ENCODE measurements at regions not wholly inside any gene's neighbourhood (a gene's known extent, or its start where the extent isn't known, plus 50 kb on each side); places are given as distances from the start of the nearest gene placed in this dataset.
"Not testable (repeated sequence)": the region's sequence is repeated elsewhere in the genome, so short reads cannot be mapped to it uniquely, and the experiment has no call there.

DNA sequence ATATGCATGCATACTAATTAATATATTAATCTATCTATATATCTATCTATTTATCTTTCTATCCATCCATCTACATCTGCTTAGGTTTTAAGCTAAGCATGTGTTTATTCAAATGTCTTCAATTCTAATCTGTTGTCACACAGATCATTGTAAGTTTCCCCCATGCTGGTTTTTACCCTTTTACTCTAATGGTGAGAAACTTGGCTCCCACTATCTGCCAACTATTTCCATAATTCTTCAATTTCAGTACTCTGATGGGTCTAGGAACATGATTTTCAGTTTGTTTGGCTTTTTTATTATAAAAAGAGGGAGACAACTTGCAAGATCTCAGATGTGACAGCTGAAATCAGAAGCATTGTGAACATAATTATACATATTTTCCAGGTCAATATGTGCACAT lies 773.8 kb downstream of the PLOD2 start:
- Histone ChIP-seq H3K36me3 (ENCODE audit: control insufficient read depth, insufficient read depth, low read length) (no peaks in the 10 kb centered on the region), H3K4me1 (ENCODE audit: control insufficient read depth, insufficient read depth, low read length) (no peaks in the 10 kb centered on the region), H3K9me3 (ENCODE audit: control insufficient read depth, low read depth, low read length) (peaks cover 5% of the 10 kb centered on the region), H3K27me3 (ENCODE audit: control insufficient read depth, insufficient read depth, low read length) (no peaks in the 10 kb centered on the region), H3K4me3 (ENCODE audit: low read length) (no peak overlapping the region), H3K27ac (ENCODE audit: low read length) (no peak overlapping the region)
- DNase-seq = no peak

DNA sequence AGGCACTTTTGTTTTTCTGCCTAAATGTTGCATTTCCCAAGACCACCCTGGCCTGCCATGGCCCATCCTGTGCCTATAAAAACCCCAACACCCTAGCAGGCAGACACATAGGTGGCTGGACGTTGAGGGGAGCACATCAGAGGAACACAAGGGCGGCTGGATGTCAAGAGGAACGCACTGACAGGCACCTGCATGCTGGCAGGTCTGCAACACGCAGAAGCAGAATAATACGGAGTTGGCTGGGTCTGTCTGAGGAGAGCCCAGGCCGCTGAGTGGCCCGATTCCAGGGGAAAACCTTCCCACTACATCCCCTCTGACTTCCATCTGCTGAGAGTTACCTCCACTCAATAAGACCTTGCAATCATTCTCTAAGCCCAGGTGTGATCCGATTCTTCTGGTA lies 765.6 kb downstream of the PLOD2 start:
- H3K4me1 ChIP-seq (ENCODE audit: control insufficient read depth, insufficient read depth, low read length) = no peaks in the 10 kb centered on the region
- no peak overlapping the region for H3K27ac ChIP-seq (ENCODE audit: low read length)
- H3K9me3 ChIP-seq (ENCODE audit: control insufficient read depth, low read depth, low read length) = no peaks in the 10 kb centered on the region
- WGBS (ENCODE audit: insufficient coverage, low lambda C conversion rate) = no CpG with 5 or more reads among the region's 8 CpGs
- no peak for DNase-seq
- no peaks in the 10 kb centered on the region for H3K27me3 ChIP-seq (ENCODE audit: control insufficient read depth, insufficient read depth, low read length)
- no peak overlapping the region for H3K4me3 ChIP-seq (ENCODE audit: low read length)
- H3K36me3 ChIP-seq (ENCODE audit: control insufficient read depth, insufficient read depth, low read length) = no peaks in the 10 kb centered on the region

DNA sequence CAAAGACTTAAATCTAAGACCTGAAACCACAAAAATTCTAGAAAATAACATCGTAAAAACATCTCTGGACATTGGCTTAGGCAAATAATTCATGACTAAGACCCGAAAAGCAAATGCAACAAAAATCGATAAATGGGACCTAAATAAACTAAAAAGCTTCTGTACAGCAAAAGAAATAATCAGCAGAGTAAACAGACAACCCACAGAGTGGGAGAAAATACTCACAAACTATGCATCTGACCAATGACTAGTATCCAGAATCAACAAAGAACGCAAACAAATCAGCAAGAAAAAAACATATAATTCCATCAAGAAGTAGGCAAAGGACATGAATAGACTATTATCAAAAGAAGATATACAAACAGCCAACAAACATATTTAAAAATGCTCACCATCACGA lies 749.4 kb downstream of the PLOD2 start:
- Histone ChIP-seq H3K9me3 (ENCODE audit: control insufficient read depth, low read depth, low read length) (no peaks in the 10 kb centered on the region), H3K27ac (ENCODE audit: low read length) (no peak overlapping the region), H3K36me3 (ENCODE audit: control insufficient read depth, insufficient read depth, low read length) (no peaks in the 10 kb centered on the region), H3K4me3 (ENCODE audit: low read length) (no peak overlapping the region), H3K4me1 (ENCODE audit: control insufficient read depth, insufficient read depth, low read length) (no peaks in the 10 kb centered on the region), H3K27me3 (ENCODE audit: control insufficient read depth, insufficient read depth, low read length) (no peaks in the 10 kb centered on the region)
- WGBS (ENCODE audit: insufficient coverage, low lambda C conversion rate) = 67% methylated on average over 4 of the region's 5 CpGs
- no peak for DNase-seq

DNA sequence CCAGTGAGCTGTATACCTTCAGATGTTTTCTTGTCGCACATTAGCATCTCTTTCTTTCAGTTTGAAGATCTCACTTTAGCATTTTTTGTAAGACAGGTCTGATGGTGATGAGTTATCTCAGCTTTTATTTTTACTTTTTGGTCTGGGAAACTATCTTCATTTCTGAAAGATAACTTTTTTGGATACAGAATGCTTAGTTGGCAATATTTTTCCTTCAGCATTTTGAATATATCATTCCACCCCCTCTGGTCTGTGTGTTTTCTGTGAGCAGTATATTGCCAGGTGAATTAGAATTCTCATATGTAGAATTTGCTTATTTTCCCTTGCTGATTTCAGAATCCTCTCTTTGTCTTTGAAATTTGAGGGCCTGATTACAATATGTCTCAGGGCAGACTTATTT lies 743.3 kb downstream of the PLOD2 start:
- Histone ChIP-seq H3K4me1 (ENCODE audit: control insufficient read depth, insufficient read depth, low read length) (no peaks in the 10 kb centered on the region), H3K4me3 (ENCODE audit: low read length) (no peak overlapping the region), H3K9me3 (ENCODE audit: control insufficient read depth, low read depth, low read length) (no peaks in the 10 kb centered on the region), H3K27ac (ENCODE audit: low read length) (no peak overlapping the region), H3K27me3 (ENCODE audit: control insufficient read depth, insufficient read depth, low read length) (no peaks in the 10 kb centered on the region), H3K36me3 (ENCODE audit: control insufficient read depth, insufficient read depth, low read length) (no peaks in the 10 kb centered on the region)
- 0% methylated on average over 1 of the region's 1 CpG for WGBS (ENCODE audit: insufficient coverage, low lambda C conversion rate)
- DNase-seq = no peak

DNA sequence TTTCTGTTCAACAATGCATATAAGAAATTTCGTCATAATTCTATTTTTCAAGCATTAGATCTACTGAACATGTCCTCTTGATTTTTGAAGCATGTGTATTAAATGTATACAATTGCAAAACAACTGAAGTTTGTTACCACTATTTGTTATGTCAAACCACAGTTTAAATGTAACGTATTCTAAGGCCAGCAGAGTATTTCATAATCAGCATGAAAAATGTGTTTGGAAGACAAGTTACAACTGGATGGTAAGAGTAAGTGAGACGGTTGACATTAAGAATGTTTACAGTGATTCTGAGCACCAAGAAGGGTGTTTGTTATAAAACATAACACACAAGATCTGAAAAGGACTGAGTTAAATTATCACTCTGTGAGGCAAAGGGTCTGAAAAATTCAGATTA lies 738.4 kb downstream of the PLOD2 start:
- WGBS (ENCODE audit: insufficient coverage, low lambda C conversion rate) = 57% methylated on average over 3 of the region's 3 CpGs
- Histone ChIP-seq H3K9me3 (ENCODE audit: control insufficient read depth, low read depth, low read length) (no peaks in the 10 kb centered on the region), H3K4me1 (ENCODE audit: control insufficient read depth, insufficient read depth, low read length) (no peaks in the 10 kb centered on the region), H3K36me3 (ENCODE audit: control insufficient read depth, insufficient read depth, low read length) (no peaks in the 10 kb centered on the region), H3K4me3 (ENCODE audit: low read length) (no peak overlapping the region), H3K27ac (ENCODE audit: low read length) (no peak overlapping the region), H3K27me3 (ENCODE audit: control insufficient read depth, insufficient read depth, low read length) (no peaks in the 10 kb centered on the region)
- DNase-seq = no peak

DNA sequence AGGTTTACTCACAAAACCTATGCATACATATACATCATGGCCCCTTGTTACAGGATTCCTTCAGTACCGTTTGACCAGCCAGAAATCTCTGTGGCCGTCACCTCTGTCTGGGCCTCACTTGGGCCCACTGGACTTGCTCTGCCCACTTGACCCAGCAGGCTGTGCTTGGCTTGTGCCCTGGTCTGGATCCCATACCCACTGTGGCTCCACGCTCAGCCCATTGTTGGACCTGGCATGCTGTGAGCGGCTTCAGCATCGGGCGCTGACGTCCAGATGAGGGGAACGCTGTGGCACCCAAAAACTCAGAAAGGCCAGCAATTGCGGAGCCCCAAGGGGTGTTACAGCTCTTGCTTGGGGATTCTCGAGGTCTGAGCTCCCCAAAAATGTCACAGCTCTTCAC lies 733.6 kb downstream of the PLOD2 start:
- Histone ChIP-seq H3K4me3 (ENCODE audit: low read length) (no peak overlapping the region), H3K36me3 (ENCODE audit: control insufficient read depth, insufficient read depth, low read length) (no peaks in the 10 kb centered on the region), H3K27ac (ENCODE audit: low read length) (no peak overlapping the region), H3K4me1 (ENCODE audit: control insufficient read depth, insufficient read depth, low read length) (no peaks in the 10 kb centered on the region), H3K27me3 (ENCODE audit: control insufficient read depth, insufficient read depth, low read length) (no peaks in the 10 kb centered on the region), H3K9me3 (ENCODE audit: control insufficient read depth, low read depth, low read length) (no peaks in the 10 kb centered on the region)
- WGBS (ENCODE audit: insufficient coverage, low lambda C conversion rate) = no CpG with 5 or more reads among the region's 10 CpGs
- DNase-seq = no peak

- Histone ChIP-seq H3K36me3 (ENCODE audit: control insufficient read depth, insufficient read depth, low read length) (no peaks in the 10 kb centered on the region), H3K27me3 (ENCODE audit: control insufficient read depth, insufficient read depth, low read length) (no peaks in the 10 kb centered on the region), H3K4me3 (ENCODE audit: low read length) (no peak overlapping the region), H3K9me3 (ENCODE audit: control insufficient read depth, low read depth, low read length) (no peaks in the 10 kb centered on the region), H3K27ac (ENCODE audit: low read length) (no peak overlapping the region), H3K4me1 (ENCODE audit: control insufficient read depth, insufficient read depth, low read length) (no peaks in the 10 kb centered on the region)
- DNase-seq = peak in 1 of 2 donors; percentile 0
- no CpG with 5 or more reads among the region's 2 CpGs for WGBS (ENCODE audit: insufficient coverage, low lambda C conversion rate)
Observed at GRCh38 chr3:145429546-145429945, 731.4 kb downstream of the PLOD2 start.

DNA sequence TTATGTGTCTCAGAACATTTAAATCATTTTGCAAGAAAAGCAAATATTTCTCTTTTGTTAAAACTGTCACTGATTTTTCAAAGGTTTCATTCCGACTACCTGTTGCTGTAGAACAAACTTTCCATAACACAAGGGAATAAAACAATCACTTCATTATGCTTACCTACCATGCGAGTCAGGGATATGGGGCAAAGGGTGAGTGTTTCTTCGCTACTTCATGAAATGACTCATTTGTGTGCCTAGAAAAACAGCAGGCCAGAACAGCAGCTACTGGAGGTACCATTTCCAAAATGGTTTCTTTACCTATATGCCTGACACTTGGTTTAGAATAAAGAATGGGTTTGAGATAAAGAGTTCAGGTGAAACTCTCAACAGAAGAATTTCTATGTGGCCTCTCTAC lies 712.5 kb downstream of the PLOD2 start:
- Histone ChIP-seq H3K27ac (ENCODE audit: low read length) (no peak overlapping the region), H3K9me3 (ENCODE audit: control insufficient read depth, low read depth, low read length) (no peaks in the 10 kb centered on the region), H3K4me1 (ENCODE audit: control insufficient read depth, insufficient read depth, low read length) (no peaks in the 10 kb centered on the region), H3K27me3 (ENCODE audit: control insufficient read depth, insufficient read depth, low read length) (no peaks in the 10 kb centered on the region), H3K36me3 (ENCODE audit: control insufficient read depth, insufficient read depth, low read length) (no peaks in the 10 kb centered on the region), H3K4me3 (ENCODE audit: low read length) (no peak overlapping the region)
- WGBS (ENCODE audit: insufficient coverage, low lambda C conversion rate) = 80% methylated on average over 1 of the region's 3 CpGs
- DNase-seq = no peak

DNA sequence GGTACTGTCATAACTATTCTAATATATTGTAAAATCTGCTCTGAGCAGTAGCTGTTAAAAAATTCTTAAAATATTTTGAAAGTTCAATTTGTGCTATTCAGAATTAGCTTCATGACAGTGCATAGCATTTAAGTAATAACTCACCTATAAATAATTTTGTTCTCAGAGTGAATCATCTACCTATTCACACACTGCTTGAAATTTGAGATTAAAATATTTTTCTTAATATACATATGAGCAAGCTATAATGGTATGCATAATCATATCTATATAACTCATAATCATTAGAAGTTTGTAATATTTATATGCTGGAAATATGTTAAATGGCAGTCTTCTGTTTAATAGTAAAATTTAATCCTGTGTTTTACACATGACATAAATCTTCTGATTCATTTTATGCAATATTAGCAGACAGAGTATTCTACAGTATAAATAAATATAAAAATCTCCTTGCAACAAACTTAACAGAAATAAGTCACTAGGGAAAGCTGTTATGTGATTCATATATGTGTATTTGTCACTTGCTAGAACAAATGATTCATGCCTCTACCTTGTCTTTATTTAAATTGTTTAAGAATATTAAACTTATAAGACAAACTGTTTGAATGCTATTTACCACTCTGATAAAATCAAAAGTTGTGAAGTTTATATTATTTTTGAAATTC lies 710.8 kb downstream of the PLOD2 start:
- Histone ChIP-seq H3K36me3 (ENCODE audit: control insufficient read depth, insufficient read depth, low read length) (no peaks in the 10 kb centered on the region), H3K27ac (ENCODE audit: low read length) (no peak overlapping the region), H3K4me3 (ENCODE audit: low read length) (no peak overlapping the region), H3K4me1 (ENCODE audit: control insufficient read depth, insufficient read depth, low read length) (no peaks in the 10 kb centered on the region), H3K27me3 (ENCODE audit: control insufficient read depth, insufficient read depth, low read length) (no peaks in the 10 kb centered on the region), H3K9me3 (ENCODE audit: control insufficient read depth, low read depth, low read length) (no peaks in the 10 kb centered on the region)
- DNase-seq = no peak

DNA sequence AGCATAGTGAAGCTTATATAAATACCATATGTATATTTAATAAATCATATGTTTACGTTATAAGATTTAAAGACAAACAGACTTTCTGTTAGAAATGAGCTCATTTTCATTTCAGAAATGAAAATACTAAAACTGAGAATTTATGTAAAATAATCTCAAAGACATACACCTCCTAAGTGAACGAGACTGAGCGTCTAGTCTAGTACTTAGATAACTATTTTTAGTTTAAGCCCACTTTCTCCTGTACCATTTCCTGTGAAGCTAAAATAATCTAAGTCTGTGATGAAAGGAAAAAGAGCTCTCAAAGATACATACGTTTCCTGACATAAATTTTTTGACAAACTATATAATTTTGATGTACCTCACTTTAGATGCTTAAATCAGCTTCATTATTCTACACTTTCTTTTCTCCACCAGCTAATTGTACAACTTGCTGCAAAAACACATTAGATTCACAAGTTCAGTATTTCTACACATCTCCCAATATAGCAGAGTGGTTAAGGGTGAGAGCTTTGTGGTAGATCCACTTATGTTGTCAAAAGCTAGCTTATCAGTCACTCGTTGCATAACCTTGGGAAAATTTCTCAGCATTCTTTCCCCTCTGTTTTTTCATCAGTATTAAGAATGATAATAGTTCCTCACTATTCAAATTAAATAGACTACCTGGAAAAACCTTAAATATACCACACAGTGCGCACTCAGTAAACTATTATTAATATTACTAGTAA lies 703.0 kb downstream of the PLOD2 start:
- 100% methylated on average over 1 of the region's 6 CpGs for WGBS (ENCODE audit: insufficient coverage, low lambda C conversion rate)
- Histone ChIP-seq H3K4me1 (ENCODE audit: control insufficient read depth, insufficient read depth, low read length) (no peaks in the 10 kb centered on the region), H3K9me3 (ENCODE audit: control insufficient read depth, low read depth, low read length) (no peaks in the 10 kb centered on the region), H3K27me3 (ENCODE audit: control insufficient read depth, insufficient read depth, low read length) (no peaks in the 10 kb centered on the region), H3K36me3 (ENCODE audit: control insufficient read depth, insufficient read depth, low read length) (no peaks in the 10 kb centered on the region), H3K4me3 (ENCODE audit: low read length) (no peak overlapping the region), H3K27ac (ENCODE audit: low read length) (no peak overlapping the region)
- no peak for DNase-seq

DNA sequence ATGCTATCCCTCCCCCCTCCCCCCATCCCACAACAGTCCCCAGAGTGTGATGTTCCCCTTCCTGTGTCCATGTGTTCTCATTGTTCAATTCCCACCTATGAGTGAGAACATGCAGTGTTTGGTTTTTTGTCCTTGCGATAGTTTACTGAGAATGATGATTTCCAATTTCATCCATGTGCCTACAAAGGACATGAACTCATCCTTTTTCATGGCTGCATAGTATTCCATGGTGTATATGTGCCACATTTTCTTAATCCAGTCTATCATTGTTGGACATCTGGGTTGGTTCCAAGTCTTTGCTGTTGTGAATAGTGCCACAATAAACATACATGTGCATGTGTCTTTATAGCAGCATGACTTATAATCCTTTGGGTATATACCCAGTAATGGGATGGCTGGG lies 701.3 kb downstream of the PLOD2 start:
- H3K36me3 ChIP-seq (ENCODE audit: control insufficient read depth, insufficient read depth, low read length); H3K4me3 ChIP-seq (ENCODE audit: low read length); H3K4me1 ChIP-seq (ENCODE audit: control insufficient read depth, insufficient read depth, low read length); H3K9me3 ChIP-seq (ENCODE audit: control insufficient read depth, low read depth, low read length); DNase-seq; H3K27ac ChIP-seq (ENCODE audit: low read length); H3K27me3 ChIP-seq (ENCODE audit: control insufficient read depth, insufficient read depth, low read length): not testable (repeated sequence)
- no CpG with 5 or more reads among the region's 1 CpG for WGBS (ENCODE audit: insufficient coverage, low lambda C conversion rate)

Data from large intestine (tissue), 3 donors.